Liver (tissue), 3 donors: ENCODE measurements at regions not wholly inside any gene's neighbourhood (a gene's known extent, or its start where the extent isn't known, plus 50 kb on each side); places are given as distances from the start of the nearest gene placed in this dataset.

Experiments
- ATF3 ChIP-seq: IDR thresholded peaks from 2 replicates; pipeline ENCODE4 v1.6.1; 2016; ENCODE audit warnings: antibody characterized with exemption
- CTCF ChIP-seq: fragments of 150-350 bp; IDR thresholded peaks from 2 replicates; pipeline ENCODE4 v1.5.1; 2017; ENCODE audit warnings: improper control_type of control experiment, low read depth, low read length; ENCODE audit not compliant: missing input control
- EGR1 ChIP-seq, 2 donors: IDR thresholded peaks; 2 replicates each; pipeline ENCODE4 v1.6.1; 2016 to 2018; ENCODE audit warnings: antibody characterized with exemption in 2 of 2, low read depth in 2 of 2
- GABPA ChIP-seq, 2 donors: IDR thresholded peaks in 1 of 2; conservative IDR thresholded peaks in 1 of 2; 2 replicates each; pipeline ENCODE4 v1.6.1; 2016; ENCODE audit warnings: antibody characterized with exemption in 2 of 2, mild to moderate bottlenecking in 1 of 2, moderate library complexity in 1 of 2
- JUND ChIP-seq, 2 donors: IDR thresholded peaks; 2 replicates each; pipeline ENCODE4 v1.6.1; 2016; ENCODE audit warnings: antibody characterized with exemption in 2 of 2
- MAX ChIP-seq: IDR thresholded peaks from 2 replicates; pipeline ENCODE4 v1.6.1; 2016; ENCODE audit warnings: antibody characterized with exemption
- RAD21 ChIP-seq, 2 donors: IDR thresholded peaks; 2 replicates each; pipeline ENCODE4 v1.6.1; 2016; ENCODE audit warnings: antibody characterized with exemption in 2 of 2, mild to moderate bottlenecking in 2 of 2
- RXRA ChIP-seq, 2 donors: IDR thresholded peaks; 2 replicates each; pipeline ENCODE4 v1.6.1; 2017 to 2018; ENCODE audit warnings: antibody characterized with exemption in 2 of 2, mild to moderate bottlenecking in 1 of 2
- TAF1 ChIP-seq: conservative IDR thresholded peaks from 2 replicates; pipeline ENCODE4 v1.6.1; 2016; ENCODE audit warnings: antibody characterized with exemption, mild to moderate bottlenecking
- donor health status: healthy.
- donor health status: healthy.

GRCh38 chr5:160906090-160906489 lies 54.1 kb upstream of the ATP10B start:
- no peak for TF ChIP-seq CTCF
- TF ChIP-seq MAX, result no peak
- no peak for TF ChIP-seq TAF1
- no peak for TF ChIP-seq JUND (IDR thresholded peaks at IDR 0.05)
- TF ChIP-seq ATF3, result no peak
- TF ChIP-seq RAD21 (IDR thresholded peaks at IDR 0.05), result no peak
- TF ChIP-seq RXRA (IDR thresholded peaks at IDR 0.05), result no peak
- TF ChIP-seq EGR1 (IDR thresholded peaks at IDR 0.05; ENCODE audit: low read depth in 2 of 2), result no peak
- TF ChIP-seq GABPA (IDR thresholded peaks at IDR 0.05 in 1 of 2, conservative IDR thresholded peaks at IDR 0.05 in 1 of 2), result no peak
